ENCODE measurements at regions not wholly inside any gene's neighbourhood (a gene's known extent, or its start where the extent isn't known, plus 50 kb on each side); places are given as distances from the start of the nearest gene placed in this dataset.

GRCh38 chr18:46271488-46271887 is 167.3 kb downstream of the HAUS1 start (continued):
- no peak for TF ChIP-seq CHD7 (IDR thresholded peaks at IDR 0.05; ENCODE audit: insufficient replicate concordance, low read length)

Data from H1 (cell line).